ENCODE measurements at regions not wholly inside any gene's neighbourhood (a gene's known extent, or its start where the extent isn't known, plus 50 kb on each side); places are given as distances from the start of the nearest gene placed in this dataset.
"Not testable (repeated sequence)": the region's sequence is repeated elsewhere in the genome, so short reads cannot be mapped to it uniquely, and the experiment has no call there.

DNA sequence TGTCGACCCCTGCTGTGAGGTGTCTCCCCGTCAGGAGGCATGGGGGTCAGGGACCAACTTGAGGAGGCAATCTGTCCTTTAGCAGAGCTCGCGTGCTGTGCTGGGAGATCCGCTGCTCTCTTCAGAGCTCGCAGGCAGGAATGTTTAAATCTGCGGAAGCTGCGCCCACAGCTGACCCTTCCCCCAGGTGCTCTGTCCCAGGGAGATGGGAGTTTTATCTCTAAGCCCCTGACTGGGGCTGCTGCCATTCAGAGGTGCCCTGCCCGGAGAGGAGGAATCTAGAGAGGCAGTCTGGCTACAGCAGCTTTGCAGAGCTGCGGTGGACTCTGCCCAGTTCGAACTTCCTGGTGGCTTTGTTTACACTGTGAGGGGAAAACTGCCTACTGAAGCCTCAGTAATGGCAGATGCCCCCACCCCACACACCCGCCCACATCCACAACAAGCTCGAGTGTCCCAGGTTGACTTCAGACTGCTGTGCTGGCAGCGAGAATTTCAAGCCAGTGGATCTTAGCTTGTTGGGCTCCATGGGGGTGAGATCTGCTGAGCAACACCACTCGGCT, 133.1 kb downstream of the CENPC start:
- not testable (repeated sequence) for DNase-seq

DNA sequence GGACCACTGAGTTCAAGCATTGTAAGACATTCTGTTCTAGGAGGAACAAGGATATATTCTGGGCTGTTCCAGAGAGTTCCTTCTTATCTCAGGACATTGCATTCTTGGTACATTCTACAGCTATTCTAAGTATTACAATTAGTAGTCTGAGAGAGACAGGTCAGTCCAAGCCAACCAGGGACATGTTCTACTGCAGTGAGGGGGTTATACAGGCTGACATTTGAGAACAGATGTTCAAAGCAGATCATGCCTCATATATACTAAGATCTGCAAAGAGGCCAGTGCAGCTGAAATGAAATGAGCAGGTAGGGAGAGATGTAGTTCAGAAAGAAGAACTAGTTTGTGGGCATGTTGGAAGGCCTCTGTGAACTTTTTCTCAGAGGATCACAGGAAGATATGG, 142.0 kb downstream of the CENPC start:
- no peak for DNase-seq

DNA sequence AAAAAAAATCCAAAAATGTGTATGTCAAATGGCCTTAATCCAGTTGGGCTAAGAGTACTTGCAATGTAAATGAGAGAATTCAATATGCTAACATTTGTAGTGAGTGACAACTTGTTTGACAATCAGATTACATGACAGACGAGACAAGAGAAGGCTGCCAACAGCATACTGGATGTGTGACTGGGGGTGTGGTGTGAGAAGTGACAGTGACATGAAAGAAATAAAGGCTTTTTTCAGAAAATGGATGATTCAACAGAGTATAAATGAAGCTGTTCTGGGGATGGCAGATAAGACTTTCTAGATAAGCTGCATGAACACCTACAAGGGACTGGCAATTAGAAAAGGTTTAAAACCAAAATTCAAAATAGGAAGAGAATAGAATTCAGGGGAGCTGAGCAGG, 143.4 kb downstream of the CENPC start:
- DNase-seq: no peak

DNA sequence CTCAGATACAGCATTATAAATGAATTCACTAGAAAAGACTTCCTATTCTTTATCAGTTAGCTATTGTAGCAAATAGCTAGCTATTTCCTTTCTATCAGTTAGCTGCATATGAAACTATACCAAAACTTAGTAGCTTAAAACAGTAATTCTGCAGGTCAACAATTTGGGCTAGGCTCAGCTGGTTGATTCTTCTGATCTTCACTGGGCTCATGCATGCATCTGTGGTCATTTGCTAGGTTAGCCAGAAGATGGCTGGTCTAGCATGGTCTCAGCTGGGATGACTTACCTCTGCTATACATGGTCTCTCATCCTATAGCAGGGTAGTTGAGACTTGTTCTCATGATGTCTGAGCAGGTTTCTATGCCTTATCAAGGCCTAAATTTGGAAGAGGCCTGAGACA, 147.4 kb downstream of the CENPC start:
- no peak for DNase-seq

- no peak for DNase-seq
Measured at GRCh38 chr4:67397031-67397430, 148.3 kb downstream of the CENPC start.

GRCh38 chr4:67396008-67396407, 149.3 kb downstream of the CENPC start:
- no peak for DNase-seq

- no peak for DNase-seq
Measured at GRCh38 chr4:67394879-67395278, 150.4 kb downstream of the CENPC start.

DNA sequence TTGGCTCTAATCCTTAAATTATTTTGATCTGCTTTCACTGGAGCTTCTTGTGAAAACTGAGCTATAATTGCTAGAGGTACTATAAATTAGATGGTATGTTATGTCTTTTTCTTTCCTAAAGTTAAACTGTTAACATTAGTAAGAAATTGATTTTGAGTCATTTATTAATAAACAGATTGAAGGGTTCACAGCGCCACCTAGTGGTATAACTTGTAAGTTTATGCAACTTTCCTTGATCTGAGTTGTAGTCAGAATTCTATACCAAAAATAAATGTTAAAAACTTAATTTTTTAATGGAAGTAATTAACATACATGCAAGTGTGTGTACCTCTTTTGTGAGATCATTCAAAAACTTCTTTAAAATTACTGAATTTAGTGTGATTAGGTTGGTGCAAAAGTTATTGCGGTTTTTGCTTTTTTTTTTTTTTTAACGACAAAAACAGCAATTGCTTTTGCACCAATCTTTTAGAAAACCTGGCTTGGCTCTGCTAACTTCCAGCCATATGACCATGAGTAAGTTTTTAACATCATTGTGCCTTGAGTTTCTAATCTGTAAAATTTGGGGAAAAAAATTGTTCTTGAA, 151.5 kb downstream of the CENPC start:
- no peak for DNase-seq

DNA sequence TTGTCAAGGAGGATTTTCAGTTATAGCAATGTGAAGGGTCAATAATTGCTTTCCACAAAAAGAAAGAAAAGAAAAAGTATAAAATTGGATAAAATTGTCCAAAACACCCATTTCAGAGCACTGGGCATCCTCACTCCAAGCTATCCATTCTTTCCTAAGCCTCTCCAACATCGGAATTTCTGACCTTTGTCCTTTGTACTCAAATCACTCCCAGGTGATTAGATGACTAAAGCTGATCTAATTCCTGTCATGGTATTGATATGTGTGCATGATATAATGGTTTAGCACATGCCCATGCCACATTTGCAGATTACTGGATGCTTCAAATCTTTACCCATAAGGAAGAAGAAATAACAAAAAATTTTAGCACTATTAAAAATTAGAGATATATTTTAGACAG, 152.3 kb downstream of the CENPC start:
- no peak for DNase-seq

GRCh38 chr4:67381406-67381804, 163.9 kb downstream of the CENPC start:
- not testable (repeated sequence) for DNase-seq

DNA sequence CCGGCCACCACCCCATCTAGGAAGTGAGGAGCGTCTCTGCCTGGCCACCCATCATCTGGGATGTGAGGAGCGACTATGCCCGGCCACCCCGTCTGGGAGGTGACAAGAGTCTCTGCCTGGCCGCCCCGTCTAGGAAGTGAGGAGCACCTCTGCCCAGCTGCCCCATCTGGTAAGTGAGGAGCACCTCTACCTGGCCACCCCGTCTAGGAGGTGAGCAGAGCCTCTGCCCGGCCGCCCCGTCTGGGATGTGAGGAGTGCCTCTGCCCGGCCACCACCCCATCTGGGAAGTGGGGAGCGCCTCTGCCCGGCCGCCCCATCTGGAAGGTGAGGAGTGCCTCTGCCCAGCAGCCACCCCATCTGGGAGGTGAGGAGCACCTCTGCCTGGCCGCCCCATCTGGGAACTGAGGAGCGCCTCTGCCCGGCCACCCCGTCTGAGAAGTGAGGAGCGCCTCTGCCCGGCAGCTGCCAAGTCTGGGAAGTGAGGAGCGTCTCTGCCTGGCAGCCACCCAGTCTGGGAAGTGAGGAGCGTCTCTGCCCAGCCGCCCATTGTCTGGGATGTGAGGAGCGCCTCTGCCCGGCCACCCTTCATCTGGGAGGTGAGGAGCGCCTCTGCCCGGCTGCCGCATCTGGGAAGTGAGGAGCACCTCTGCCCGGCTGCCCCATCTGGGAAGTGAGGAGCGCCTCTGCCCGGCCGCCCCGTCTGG, 164.4 kb downstream of the CENPC start:
- not testable (repeated sequence) for DNase-seq

DNA sequence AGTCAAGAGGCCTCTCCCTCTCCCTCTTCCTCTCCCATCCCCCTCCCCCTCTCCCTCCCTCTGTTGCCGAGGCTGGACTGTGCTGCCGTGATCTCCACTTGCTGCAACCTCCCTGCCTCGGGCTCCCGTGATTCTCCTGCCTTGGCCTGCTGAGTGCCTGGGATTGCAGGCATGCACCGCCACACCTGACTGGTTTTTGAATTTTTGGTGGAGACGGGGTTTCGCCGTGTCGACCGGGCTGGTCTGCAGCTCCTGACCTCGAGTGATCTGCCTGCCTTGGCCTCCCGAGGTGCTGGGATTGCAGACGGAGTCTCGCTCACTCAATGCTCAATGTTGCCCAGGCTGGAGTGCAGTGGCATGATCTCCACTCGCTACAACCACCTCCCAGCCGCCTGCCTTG, 165.1 kb downstream of the CENPC start:
- no peak for DNase-seq

- no peak for DNase-seq
Measured at GRCh38 chr4:67375291-67375690, 170.0 kb downstream of the CENPC start.

- DNase-seq: no peak
Measured at GRCh38 chr4:67371615-67372014, 173.7 kb downstream of the CENPC start.

DNA sequence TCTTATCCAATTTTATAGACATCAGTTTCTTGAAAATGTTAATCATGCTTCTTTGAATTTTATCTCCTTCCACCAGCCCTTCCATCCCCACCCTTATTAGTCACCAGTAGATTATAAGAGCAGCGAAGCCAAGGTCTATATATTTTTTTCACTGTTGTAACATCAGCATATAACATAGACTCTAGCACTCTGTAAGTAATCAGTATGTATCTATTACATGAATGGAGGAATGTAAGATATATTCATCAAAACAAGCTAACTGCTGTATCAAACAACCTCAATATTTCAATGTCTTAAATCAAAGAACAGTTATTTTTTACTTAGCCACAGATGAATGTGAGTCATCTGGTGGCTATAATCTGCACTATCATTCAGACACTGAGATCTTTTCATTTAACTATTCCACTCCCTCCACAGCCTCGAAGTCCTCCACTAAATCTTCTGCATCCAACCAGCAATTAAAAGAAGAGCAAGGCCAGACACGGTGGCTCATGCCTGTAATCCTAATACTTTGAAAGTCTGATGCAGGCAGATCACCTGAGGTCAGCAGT, 178.9 kb downstream of the CENPC start:
- no peak for DNase-seq

DNA sequence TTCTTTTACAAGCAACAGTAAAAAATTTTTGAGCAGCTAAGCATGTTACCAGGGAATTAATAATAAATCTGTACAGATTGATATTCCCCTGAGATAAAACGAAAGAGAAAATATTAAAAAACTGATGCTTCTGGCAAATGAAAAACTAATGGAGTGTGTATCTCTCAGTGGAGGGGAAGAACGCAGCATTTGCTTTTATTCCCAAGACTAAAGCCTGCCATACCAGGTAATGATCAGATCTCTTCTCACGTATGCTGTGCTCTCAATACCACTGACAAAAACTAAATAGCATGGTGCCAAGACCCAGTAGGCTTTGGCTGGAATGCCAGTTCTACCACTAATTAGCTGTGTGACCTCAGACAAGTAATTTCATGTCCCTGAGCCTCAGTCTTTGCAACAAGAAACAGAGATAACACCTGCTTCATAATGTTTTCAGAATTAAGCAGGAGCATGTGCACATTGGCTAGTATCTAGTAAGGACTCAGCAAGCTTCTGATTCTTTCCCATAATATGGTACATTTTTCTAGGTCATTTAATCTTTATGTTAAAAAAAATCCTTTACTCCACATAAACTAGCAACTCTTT, 179.6 kb downstream of the CENPC start:
- DNase-seq: no peak

DNA sequence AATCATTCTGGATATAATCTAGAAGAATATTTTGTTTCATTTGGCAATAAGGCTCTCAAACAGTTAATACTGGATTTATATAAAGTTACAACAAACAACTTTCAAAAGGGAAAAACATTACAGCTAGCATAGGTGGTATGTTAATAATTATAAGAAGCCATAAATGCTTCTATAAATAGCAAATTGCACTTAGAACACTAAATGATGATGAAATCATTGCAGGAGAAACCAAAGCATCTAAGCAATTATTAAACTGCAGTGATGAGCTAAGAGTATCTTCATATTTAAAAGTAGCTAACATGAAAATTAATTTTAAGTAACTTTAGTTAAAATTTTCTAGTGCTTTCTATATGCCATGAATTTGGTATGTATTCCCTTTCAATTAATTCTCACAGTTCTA, 189.5 kb downstream of the CENPC start:
- DNase-seq: no peak

- no peak for DNase-seq
Measured at GRCh38 chr4:67346654-67347053, 198.6 kb downstream of the CENPC start.

- DNase-seq: no peak
Measured at GRCh38 chr4:67344594-67345380, 200.5 kb downstream of the CENPC start.

DNA sequence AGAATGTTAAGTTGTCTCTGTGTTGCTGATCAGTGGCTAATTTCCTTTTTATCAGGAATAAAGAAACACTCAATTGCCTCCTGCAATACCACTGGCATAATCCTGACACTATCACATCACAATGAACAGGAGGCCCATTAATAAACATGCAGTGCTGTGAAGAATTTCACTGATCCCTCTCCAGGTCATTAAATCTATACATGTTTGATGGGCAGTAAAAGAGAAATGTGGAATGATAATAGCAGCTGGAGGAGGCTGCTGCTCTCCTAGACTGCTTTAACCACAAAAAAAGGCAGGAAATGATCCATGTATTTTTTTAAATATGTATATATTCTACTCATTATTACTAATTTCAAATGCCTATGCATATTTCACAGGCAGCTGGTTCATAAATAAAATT, 202.1 kb downstream of the CENPC start:
- DNase-seq: no peak

GRCh38 chr4:67342291-67342690, 203.0 kb downstream of the CENPC start:
- DNase-seq: no peak

- no peak for DNase-seq
Measured at GRCh38 chr4:67333664-67334063, 211.6 kb downstream of the CENPC start.

GRCh38 chr4:67332627-67333026, 212.7 kb downstream of the CENPC start:
- no peak for DNase-seq
